Mucosa of rectum (tissue), 2 donors: ENCODE measurements at regions not wholly inside any gene's neighbourhood (a gene's known extent, or its start where the extent isn't known, plus 50 kb on each side); places are given as distances from the start of the nearest gene placed in this dataset.
"Not testable (repeated sequence)": the region's sequence is repeated elsewhere in the genome, so short reads cannot be mapped to it uniquely, and the experiment has no call there.

Experiments
- H3K27ac ChIP-seq, 2 donors: one replicate each; pipeline ENCODE4 v1.7.0; 2013; ENCODE audit warnings: inconsistent platforms in 2 of 2, low read depth in 2 of 2, low read length in 2 of 2
- H3K27me3 ChIP-seq, 2 donors: one replicate each; pipeline ENCODE4 v1.7.0; 2013; ENCODE audit warnings: low read length in 2 of 2; ENCODE audit not compliant: control insufficient read depth in 2 of 2, insufficient read depth in 2 of 2
- H3K36me3 ChIP-seq, 2 donors: one replicate each; pipeline ENCODE4 v1.7.0; 2013; ENCODE audit warnings: low read length in 2 of 2; ENCODE audit not compliant: control insufficient read depth in 2 of 2, insufficient read depth in 2 of 2
- H3K4me1 ChIP-seq, 2 donors: one replicate each; pipeline ENCODE4 v1.7.0; 2013; ENCODE audit warnings: low read length in 2 of 2, mild to moderate bottlenecking in 1 of 2; ENCODE audit not compliant: control insufficient read depth in 2 of 2, insufficient read depth in 2 of 2
- H3K4me3 ChIP-seq, 2 donors: one replicate each; pipeline ENCODE4 v1.7.0; 2013; ENCODE audit warnings: low read length in 2 of 2
- H3K9ac ChIP-seq, 2 donors: one replicate each; pipeline ENCODE4 v1.7.0; 2013; ENCODE audit warnings: low read length in 2 of 2, low read depth in 1 of 2, mild to moderate bottlenecking in 1 of 2
- H3K9me3 ChIP-seq, 2 donors: one replicate each; pipeline ENCODE4 v1.7.0; 2013; ENCODE audit warnings: low read length in 2 of 2; ENCODE audit not compliant: control insufficient read depth in 2 of 2
- donor health status: healthy.
- donor health status: Normal muscosa, but diverticular disease.

GRCh38 chr4:148845609-148846008 is 403.4 kb upstream of the NR3C2 start:
- H3K9ac ChIP-seq: no peak overlapping the region
- H3K4me3 ChIP-seq: no peak overlapping the region
- H3K27me3 ChIP-seq: no peaks in the 10 kb centered on the region
- no peaks in the 10 kb centered on the region for H3K9me3 ChIP-seq
- peaks cover 9 to 24% of the 10 kb centered on the region in 2 donors for H3K4me1 ChIP-seq
- no peak overlapping the region for H3K27ac ChIP-seq
- no peaks in the 10 kb centered on the region for H3K36me3 ChIP-seq

GRCh38 chr4:148843625-148844024 is 401.4 kb upstream of the NR3C2 start:
- H3K9me3 ChIP-seq: no peaks in the 10 kb centered on the region
- no peak overlapping the region for H3K27ac ChIP-seq
- peaks cover 5 to 12% of the 10 kb centered on the region in 2 donors for H3K4me1 ChIP-seq
- H3K4me3 ChIP-seq: no peak overlapping the region
- H3K9ac ChIP-seq: no peak overlapping the region
- no peaks in the 10 kb centered on the region for H3K36me3 ChIP-seq
- no peaks in the 10 kb centered on the region for H3K27me3 ChIP-seq

GRCh38 chr4:148842843-148843242 is 400.6 kb upstream of the NR3C2 start:
- no peaks in the 10 kb centered on the region for H3K36me3 ChIP-seq
- H3K27me3 ChIP-seq: no peaks in the 10 kb centered on the region
- H3K9me3 ChIP-seq: no peaks in the 10 kb centered on the region
- H3K4me3 ChIP-seq: no peak overlapping the region
- no peak overlapping the region for H3K27ac ChIP-seq
- no peak overlapping the region for H3K9ac ChIP-seq
- H3K4me1 ChIP-seq: peaks cover 0 to 5% of the 10 kb centered on the region in 2 donors

- H3K9ac ChIP-seq, H3K27ac ChIP-seq, H3K27me3 ChIP-seq, H3K4me1 ChIP-seq, H3K9me3 ChIP-seq, H3K4me3 ChIP-seq, H3K36me3 ChIP-seq: not testable (repeated sequence)
These were observed 395.4 kb upstream of the NR3C2 start for GRCh38 chr4:148837571-148837970.

GRCh38 chr4:148834804-148835631 is 392.8 kb upstream of the NR3C2 start:
- Histone ChIP-seq H3K36me3 (no peaks in the 10 kb centered on the region), H3K4me3 (peak overlapping the region in 1 of 2 donors; percentile 1), H3K27me3 (no peaks in the 10 kb centered on the region), H3K9me3 (no peaks in the 10 kb centered on the region), H3K4me1 (peaks cover 4 to 9% of the 10 kb centered on the region in 2 donors), H3K27ac (peak overlapping the region; percentile 67 to 79), H3K9ac (no peak overlapping the region)

- H3K27me3 ChIP-seq: no peaks in the 10 kb centered on the region
- no peak overlapping the region for H3K27ac ChIP-seq
- peaks cover 4 to 10% of the 10 kb centered on the region in 2 donors for H3K4me1 ChIP-seq
- H3K4me3 ChIP-seq: no peak overlapping the region
- H3K9me3 ChIP-seq: peaks cover 0 to 2% of the 10 kb centered on the region in 2 donors
- H3K36me3 ChIP-seq: no peaks in the 10 kb centered on the region
- no peak overlapping the region for H3K9ac ChIP-seq
These were observed 389.7 kb upstream of the NR3C2 start for GRCh38 chr4:148831945-148832344.

- peaks cover 1 to 10% of the 10 kb centered on the region in 2 donors for H3K4me1 ChIP-seq
- H3K9me3 ChIP-seq: peaks cover 0 to 2% of the 10 kb centered on the region in 2 donors
- H3K4me3 ChIP-seq: no peak overlapping the region
- H3K9ac ChIP-seq: no peak overlapping the region
- no peaks in the 10 kb centered on the region for H3K36me3 ChIP-seq
- H3K27ac ChIP-seq: no peak overlapping the region
- no peaks in the 10 kb centered on the region for H3K27me3 ChIP-seq
These were observed 386.1 kb upstream of the NR3C2 start for GRCh38 chr4:148828291-148828690.

- H3K27ac ChIP-seq: no peak overlapping the region
These were observed 385.6 kb upstream of the NR3C2 start for GRCh38 chr4:148827781-148828180.

GRCh38 chr4:148823419-148823769 is 381.2 kb upstream of the NR3C2 start:
- Histone ChIP-seq H3K27ac (peak overlapping the region; percentile 59 to 73), H3K36me3 (no peaks in the 10 kb centered on the region), H3K9ac (peak overlapping the region in 1 of 2 donors; percentile 39), H3K27me3 (no peaks in the 10 kb centered on the region), H3K9me3 (no peaks in the 10 kb centered on the region), H3K4me1 (peaks cover 3 to 24% of the 10 kb centered on the region in 2 donors), H3K4me3 (peak overlapping the region in 1 of 2 donors; percentile 16)

More at GRCh38 chr4:148827781-148828180, 385.6 kb upstream of the NR3C2 start:
- Histone ChIP-seq H3K27me3 (no peaks in the 10 kb centered on the region), H3K9me3 (peaks cover 0 to 2% of the 10 kb centered on the region in 2 donors), H3K9ac (no peak overlapping the region), H3K4me3 (no peak overlapping the region), H3K4me1 (peaks cover 3 to 12% of the 10 kb centered on the region in 2 donors), H3K36me3 (no peaks in the 10 kb centered on the region)

- H3K4me1 ChIP-seq: peaks cover 3 to 24% of the 10 kb centered on the region in 2 donors
- H3K9ac ChIP-seq: peak overlapping the region in 1 of 2 donors; percentile 39
- no peaks in the 10 kb centered on the region for H3K36me3 ChIP-seq
- no peaks in the 10 kb centered on the region for H3K27me3 ChIP-seq
- H3K27ac ChIP-seq: peak overlapping the region; percentile 59 to 73
- H3K9me3 ChIP-seq: no peaks in the 10 kb centered on the region
- peak overlapping the region in 1 of 2 donors; percentile 16 for H3K4me3 ChIP-seq
These were observed 380.6 kb upstream of the NR3C2 start for GRCh38 chr4:148822572-148823418.
